ENCODE measurements at regions not wholly inside any gene's neighbourhood (a gene's known extent, or its start where the extent isn't known, plus 50 kb on each side); places are given as distances from the start of the nearest gene placed in this dataset.
"Not testable (repeated sequence)": the region's sequence is repeated elsewhere in the genome, so short reads cannot be mapped to it uniquely, and the experiment has no call there.

DNA sequence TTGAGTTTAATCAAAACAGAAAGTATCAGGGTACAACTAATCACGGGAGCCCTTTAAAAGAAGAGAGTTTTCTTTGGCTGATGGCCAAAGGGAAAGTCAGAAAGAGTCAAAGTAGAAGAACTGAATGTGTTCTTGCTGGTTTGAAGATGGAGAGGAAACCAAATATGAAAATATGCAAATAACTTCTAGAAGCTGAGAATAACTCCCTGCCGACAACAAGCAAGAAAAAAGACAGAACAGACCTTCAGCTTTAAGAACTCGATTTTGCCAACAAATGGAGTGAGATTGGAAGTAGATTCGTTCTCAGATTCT, 903.8 kb downstream of the STIM2 start:
- DNase-seq: no peak

DNA sequence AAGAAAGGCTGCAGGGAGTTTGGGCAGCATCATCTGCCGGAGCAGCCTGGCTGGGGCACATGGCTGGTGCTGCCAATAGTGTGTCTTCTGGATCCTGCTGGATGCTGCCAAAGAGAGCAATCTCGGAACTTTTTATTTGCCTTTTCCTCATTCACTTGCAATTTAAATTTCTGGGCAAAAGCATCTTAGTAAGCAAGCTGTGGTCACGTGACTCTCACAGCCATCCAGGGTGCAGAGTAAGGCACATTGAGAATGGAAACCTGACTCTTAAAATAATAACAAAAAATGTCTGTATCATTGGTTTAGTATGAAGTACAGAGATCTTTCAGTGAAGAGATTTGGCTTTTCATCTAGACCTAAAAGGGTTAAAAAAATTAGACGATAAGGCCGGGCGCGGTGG, 910.3 kb downstream of the STIM2 start:
- no peak for DNase-seq

DNA sequence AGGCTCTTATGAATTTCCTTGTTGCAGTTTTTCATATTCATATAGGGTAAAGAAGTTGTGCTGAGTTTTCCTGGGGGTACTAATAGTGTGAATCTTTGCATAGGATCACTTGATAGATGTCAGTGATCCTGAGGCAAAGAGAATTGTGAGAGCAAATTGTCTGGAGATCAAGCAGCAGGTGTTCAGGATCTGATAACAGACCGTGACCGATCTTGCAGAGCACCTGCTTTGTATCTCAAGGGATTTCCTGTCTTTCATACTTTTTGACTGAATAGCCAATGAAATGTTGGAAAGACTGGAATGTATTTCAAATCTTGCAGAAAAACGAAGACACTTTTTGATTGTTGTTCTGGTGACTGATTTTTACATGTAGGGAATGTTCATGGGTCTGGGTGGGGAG, 914.5 kb downstream of the STIM2 start:
- DNase-seq: peak; percentile 1

DNA sequence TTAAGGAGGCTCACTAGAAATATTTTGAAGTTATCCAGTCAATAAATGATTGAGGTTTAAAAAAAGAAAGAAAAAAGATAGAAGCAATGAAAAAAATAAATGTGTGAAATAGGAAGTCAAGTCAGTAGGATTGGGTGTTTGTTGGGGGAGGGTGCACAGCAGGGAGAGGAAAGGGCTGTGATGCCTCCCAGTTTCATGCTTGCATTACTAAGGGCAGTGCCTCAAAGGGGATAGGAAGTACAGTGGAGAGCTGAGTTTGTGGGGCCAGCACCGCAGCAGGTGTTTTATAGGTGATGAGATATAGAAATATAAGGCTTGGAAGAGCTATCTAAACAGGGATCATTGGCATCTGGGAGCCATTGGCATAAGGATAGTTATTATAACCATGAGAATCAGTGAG, 919.2 kb downstream of the STIM2 start:
- DNase-seq: no peak

DNA sequence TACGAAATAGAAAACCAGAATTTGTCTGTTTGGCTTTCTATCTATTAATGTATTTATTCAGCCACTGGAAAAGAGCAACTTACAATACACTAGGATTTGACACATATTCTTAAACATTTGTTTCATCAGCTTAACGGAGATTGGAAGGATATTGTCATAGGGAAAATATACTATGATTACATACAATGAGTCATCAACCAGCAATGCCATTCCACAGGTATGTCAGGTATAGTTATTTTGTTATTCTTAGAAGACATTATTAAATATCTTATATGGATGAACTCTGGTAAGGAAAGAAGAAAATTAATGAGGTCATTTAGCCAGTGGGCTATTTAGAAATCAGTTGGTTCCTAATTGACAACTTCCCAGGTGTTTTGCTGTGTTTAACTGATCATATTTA, 926.6 kb downstream of the STIM2 start:
- DNase-seq: no peak

DNA sequence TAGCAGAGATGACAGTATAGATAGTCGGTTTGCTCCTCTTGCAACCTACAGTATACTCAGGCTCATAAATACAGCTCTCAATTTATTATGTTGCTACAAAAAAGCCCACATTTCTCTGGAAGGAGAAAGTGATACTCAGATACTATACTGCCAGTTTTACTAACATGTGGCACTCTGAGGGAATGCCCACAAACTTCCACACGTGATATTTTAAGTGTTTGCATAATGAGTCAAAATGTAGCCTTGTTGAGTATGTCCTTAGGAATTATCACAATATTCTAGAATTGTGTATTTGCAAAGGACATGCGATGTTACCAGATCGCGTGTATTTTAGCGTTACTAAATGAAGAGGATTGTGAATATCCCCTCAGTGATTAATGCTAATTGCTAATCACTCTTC, 929.1 kb downstream of the STIM2 start:
- DNase-seq: no peak

DNA sequence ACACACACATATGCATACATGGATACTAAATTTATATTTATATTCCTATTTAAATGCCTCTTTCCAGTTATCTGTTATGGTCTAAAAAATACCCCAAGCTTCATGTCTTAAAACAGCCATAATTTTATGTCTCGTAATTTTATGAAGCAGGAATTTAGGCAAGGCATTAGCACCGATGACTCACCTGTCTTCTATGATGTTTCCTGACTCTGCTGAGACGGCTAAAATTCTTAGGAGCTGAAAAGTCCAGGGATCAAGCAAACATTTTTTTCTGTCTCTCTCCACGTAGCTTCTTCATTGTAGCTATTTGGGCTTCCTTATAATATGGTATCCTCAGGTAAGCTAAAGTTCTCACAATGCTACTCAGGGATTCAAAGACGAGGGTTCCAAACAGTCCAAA, 930.3 kb downstream of the STIM2 start:
- DNase-seq: no peak

DNA sequence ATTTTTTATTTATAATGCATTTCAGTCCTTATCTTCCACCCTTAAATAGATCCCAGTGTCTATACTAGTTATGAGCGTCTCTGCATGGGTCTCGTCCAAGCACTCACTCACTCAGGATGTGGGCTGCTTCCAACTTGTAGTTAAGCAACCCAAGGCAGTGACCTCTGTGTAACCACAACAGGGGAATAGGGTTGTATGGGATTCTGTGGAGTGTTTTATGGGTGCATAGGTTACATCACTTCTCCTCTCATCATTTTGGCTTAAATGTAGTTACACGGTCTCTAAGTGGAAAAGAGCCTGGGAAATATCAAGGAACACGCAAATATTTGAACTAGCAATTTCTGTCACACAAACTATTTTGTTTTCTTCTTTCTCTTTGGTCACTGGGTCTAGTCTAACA, 931.0 kb downstream of the STIM2 start:
- no peak for DNase-seq

DNA sequence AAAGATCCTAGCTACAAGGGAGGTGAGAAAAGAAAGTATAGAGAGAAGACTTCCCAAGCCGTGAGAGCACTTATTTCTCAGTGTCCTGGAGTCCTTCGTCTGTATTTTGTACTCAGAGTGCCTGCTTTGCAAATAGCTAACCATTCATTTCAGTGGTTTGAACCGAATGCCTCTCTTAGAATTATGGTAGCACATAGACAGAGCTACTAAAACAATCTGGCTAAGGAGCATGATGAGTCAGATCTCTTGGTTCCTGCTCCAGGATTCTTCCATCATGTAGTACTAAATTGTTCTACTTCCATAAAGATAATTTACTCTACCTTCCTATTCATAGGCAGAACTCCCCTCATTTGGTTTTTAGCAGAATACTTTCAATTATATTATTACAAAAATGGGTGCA, 946.6 kb downstream of the STIM2 start:
- no peak for DNase-seq

DNA sequence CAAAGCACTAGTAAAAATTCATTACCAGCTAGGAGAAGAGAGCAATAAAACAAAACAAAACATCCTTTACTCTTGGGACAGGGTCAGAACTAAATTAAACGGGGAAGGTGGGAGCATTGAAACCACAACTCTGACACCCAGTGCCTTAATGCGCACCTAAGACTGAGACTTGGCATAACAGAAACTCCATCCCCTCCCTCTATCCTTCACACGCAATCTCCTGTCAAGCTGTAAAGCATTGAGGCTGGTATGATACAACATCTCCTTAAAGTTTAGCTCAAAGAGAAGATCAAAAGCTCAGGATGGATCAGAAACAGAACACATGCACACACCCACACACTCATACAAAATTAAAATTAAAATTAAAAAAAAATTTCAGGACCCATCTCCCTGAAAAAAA, 951.3 kb downstream of the STIM2 start:
- no peak for DNase-seq

DNA sequence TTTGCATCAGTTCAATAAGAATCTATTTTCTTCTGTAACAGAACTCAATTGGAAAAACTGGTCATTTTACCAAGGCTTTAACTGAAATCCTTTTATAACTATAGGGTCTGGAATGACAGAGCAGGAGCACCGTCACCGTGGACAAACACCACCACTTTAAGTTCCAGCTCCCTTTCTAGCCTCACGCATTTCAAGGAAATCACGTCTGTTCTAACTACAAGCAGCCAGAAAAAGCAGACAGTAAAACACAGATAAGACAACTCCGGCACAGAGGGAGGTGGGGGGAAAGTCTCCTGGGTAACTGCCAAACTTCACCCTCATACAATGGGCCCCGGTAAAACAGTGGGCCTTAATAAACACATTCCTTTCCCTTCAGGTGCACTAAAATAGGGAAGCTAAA, 952.6 kb downstream of the STIM2 start:
- DNase-seq: not testable (repeated sequence)

DNA sequence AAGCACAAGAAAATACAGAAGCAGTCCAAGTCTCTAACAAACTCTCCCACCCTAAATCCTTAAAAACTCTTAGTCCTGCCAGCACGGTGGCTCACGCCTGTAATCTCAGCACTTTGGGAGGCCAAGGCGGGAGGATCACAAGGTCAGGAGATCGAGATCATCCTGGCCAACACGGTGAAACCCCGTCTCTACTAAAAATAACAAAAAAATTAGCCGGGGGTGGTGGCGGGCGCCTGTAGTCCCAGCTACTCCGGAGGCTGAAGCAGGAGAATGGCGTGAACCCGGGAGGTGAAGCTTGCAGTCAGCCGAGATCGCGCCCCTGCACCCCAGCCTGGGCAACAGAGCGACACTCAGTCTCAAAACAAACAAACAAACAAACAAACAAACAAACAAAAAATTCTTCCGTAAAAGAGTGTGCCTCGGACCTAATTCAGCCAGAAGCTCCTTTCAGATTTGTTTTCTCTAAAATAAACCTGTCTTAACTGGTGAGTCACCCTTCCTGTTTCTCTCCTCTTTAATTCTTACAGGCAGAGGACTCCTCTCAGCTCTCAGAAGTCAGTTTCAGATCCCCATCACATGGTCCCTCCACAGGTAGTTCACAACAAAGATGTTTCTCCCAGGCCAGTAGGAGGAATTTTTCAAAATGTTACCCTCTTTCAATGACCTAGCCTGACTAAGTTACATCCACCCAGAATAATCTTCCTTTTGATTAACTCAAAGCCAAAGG, 953.2 kb downstream of the STIM2 start:
- not testable (repeated sequence) for DNase-seq

DNA sequence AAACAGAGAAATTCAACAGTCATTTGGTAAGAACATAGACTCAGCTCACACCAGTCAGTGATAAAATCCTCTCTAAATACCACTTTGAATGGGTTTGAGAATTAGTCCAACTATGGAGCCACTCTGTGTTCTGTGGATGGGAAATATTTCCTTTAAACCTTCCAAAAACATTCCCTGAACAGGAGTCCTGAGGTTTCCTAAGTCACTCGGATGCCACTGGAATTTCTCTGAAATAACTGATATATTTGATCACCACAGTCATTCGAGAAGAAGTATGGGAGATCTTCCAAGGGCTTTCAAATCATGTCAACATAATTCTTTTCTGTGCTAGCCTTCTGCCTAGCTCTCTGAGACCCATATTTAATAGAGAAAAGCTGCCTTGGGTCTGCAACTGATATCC, 958.6 kb downstream of the STIM2 start:
- no peak for DNase-seq

DNA sequence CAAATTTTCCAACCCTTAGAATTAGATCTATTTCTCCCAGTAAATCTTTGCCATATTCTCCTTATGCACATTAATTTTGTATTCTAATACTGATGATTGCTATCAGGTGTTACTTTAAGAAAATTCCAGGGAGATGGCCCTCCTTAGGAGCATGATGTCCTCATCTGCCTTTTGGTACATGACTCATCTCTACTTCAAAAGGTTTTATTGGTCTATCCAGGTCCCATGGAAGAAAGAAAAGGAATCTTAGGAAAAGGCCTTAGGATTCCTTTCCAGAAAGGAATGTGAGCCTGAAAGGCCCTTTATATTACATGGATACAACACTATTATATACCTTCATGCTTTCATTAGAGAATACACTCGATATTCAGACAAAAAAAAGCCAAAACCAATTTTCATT, 968.2 kb downstream of the STIM2 start:
- DNase-seq: no peak

DNA sequence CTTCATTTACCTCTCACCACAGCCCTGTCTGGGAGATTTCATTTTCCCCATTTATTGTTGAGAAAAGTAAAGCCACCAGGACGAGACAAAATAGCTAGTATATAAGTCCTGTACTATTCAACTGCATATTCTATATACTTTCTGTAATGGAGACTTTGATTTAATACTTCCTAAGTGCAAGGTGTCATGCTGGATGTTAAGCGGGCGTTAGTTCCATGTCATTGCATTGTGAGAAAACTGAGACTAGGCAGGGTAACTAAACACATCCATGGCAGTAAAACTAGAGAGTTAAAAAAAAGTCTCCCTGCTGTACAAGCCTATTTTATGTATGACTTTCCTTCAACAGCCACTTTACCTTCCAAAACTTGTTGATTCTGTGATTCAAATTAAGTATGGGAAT, 969.6 kb downstream of the STIM2 start:
- no peak for DNase-seq

DNA sequence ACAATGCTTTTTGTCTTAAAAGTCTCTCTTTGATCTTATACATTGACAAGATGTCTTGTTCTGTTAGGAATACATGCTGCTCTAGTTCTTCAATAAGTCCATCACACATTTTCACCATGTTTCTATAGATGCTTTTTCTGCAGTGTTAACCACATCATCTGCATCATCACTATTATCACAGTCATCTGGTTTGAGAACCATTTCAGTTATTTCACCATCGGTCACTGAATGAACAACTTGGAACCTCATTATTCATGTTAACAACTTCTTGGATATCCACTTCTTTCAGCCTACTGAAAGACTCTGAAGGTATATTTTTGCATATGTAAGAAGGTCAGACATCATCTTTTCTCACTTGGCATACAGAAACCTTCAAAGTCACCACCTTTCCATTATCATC, 975.2 kb downstream of the STIM2 start:
- DNase-seq: no peak

DNA sequence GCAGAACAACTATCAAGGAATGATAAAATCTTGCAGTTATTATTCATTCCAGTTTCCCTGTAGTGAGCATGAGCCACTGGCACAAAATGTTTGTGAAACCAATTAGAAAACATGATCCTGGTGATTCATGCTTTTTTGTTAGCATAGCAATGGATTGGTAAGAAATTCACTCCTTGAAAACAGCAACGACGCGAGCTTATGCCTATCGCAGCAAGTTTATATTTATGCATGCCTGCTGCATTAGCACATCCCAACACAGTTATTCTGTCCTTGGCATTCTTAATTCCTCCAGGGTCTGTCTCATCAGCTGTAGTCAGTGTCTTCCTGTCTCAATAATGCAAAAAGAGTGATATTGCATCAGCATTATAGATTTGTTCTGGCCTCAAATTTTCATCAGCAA, 975.9 kb downstream of the STIM2 start:
- DNase-seq: no peak

DNA sequence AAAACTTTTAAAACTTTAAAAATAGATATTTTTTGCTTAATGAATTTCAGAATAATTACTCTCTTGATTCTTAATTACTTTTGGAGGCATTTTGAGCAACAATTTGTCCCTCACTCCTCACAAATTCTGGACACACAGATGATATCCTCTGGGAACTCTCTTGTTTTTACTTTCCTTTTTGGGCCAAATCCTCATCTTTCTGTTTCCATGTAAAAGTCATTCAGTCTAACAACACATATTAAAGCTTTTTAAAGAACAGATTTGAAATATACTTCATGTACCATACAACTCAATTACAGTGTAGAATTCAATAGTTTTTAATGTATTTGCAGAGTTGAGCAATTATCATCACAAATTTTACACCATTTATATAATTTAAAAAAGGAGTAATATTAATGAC, 983.1 kb downstream of the STIM2 start:
- no peak for DNase-seq

DNA sequence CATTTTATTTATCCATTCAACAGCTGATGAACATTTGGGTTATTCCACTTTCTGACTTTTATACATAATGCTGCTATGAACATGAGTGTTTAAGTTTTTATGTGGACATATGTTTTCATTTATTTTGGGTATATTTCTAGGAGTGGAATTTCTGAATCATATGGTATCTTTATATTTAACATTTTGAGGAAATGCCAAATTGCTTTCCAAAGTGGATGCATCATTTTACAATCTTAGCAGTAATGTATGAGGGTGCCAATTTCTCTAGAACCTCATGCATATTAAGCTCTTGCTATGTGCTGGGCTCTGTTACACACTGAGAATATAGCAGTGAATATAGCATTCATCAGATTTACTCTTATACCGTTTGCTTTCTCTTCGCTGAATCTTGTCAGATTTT, 983.7 kb downstream of the STIM2 start:
- no peak for DNase-seq

DNA sequence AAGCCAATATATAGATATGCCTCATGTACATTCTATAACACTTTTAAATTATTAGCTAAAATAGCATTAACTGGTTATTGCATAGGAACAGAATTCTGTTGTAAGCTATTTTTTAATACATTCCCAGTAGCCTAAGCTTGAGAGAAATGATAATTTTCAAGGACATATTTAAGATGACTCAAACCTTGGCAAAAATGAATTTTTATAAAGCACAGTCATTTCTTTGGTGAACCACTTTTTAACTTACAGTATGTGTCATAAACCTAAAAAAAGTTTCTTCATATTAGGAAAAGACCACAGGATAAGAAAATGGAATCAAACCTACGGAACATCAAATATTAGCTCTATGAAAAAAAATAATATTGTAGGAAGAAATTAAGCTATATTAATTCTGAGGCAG, 986.3 kb downstream of the STIM2 start:
- DNase-seq: no peak

DNA sequence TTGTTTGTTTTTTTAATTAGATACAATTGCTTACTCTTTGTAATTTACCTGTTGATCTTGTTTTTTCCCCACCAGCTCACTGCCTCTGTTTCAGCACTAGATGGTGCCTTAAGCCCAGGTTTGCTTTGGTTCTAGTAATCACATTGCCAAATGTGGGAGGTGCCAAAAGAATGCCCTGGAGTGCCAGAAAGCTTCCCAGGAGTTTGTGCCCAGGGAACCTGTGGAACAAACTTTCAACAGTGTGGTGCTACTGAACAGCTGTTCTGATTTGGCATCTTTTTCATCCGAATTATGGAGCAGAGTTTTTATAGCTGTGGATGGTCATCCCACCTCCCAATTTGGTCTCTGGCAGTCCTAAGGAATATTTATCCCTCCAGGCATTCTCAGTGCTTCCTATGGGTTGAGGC, 1000.7 kb downstream of the STIM2 start:
- peak; percentile 8 for DNase-seq

DNA sequence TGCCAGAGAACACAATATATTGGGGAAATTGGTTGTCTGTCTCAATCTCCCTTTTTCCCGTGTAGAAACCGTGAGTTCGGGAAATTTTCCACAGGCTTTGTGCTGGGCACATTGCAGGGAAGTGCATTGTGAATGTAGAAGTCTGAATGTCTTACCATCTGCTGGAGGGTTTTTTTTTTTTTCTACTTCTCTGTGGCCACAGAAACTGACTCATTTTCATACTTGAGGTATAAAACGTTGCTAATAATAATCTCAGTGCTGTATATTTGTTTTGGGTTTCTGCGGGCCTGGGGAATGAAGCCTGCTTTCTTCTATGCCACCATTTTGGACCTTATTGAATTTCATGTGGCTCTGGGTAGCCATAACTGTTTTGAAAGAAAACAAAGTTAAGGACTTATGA, 1001.2 kb downstream of the STIM2 start:
- no peak for DNase-seq

DNA sequence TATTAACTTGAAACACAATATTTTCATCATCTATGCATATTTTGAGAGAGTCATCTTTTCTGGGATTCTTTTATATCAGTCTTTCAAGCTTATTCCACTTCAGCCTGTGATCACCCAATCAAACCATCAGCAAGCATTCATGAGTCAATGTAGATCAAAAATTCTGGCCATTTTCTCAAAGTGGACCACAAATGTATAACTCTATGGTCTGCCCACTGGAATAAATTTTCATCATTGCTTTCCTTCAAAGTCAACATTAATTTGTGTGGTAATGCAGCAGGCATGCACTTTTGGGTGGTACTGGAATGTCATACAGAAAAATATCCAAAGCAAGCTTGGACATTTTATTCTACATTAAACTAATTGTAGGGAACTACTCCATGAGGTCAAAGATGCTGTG, 1013.0 kb downstream of the STIM2 start:
- no peak for DNase-seq

DNA sequence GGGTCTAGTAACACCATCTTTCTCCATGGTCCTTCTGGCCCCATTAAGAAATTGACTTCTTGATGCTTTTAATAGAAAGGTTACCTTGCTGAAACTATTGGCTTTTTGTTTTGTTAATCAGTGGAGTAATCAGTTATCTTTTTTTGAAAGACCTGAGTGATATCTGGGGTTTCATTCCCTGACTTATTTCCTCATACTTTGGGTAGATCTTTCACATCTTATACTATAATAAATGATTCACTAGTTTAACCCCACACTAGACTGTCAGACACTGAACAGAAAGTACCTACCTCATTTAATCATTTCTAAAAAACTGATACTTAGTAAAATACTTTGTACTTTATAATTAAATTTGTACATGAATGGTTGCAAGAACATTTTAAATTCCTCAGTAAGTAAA, 1021.1 kb downstream of the STIM2 start:
- no peak for DNase-seq

DNA sequence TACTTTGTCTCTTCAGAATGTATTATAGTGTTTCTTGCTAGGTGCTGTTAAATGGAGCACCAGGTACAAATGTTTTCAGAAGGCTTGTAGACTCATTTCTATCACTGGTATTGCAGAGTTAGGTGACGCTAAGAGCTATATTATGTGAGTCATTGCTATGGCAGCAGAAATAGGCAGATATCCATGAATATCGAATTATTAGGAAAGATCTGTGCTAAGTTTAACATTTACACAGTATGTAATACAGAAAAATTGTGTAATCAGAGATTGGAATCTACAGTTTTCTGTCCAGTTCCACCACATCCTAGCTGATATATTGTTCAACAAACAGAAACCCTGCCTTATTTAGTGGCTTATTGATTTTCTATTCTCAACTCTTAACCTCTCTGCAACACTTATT, 1025.5 kb downstream of the STIM2 start:
- no peak for DNase-seq

DNA sequence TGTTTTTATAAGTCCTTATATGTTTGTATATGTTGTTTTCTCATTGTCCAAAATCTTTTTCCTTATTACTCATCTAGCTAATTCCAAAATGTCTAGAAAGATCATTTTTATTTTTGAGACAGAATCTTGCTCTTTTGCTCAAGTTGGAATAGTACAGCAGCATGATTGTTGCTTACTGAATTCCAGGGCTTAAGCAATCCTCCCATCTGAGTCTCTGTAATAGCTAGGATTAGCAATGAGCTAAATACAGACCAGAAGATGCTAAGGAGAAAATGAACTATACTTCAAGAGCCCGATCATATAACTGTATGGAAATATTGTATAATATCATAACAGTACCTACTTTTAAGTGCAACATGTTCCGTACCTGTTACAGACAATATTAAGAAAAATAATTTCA, 1027.0 kb downstream of the STIM2 start:
- no peak for DNase-seq

Measured in NCI-H1105 treated with DMSO at 0.1 percent for 48 hours (cell line).